Right cardiac atrium (tissue), 5 donors: ENCODE measurements at regions not wholly inside any gene's neighbourhood (a gene's known extent, or its start where the extent isn't known, plus 50 kb on each side); places are given as distances from the start of the nearest gene placed in this dataset.
"Not testable (repeated sequence)": the region's sequence is repeated elsewhere in the genome, so short reads cannot be mapped to it uniquely, and the experiment has no call there.

ENCODE experiments used
- ATAC-seq, 2 donors: fragments of 200-7000 bp; cut with Tn5 transposase; one replicate each; pipeline versions ENCODE4 v1.8.0 to v1.9.1; 2020; ENCODE audit warnings: moderate library complexity in 2 of 2, mild to moderate bottlenecking in 1 of 2
- DNase-seq, 3 donors: peaks; one replicate each; pipeline ENCODE4 v3.0.0-alpha.2; 2020
- H3K27ac ChIP-seq: one replicate; pipeline ENCODE4 v1.5.1; 2013; ENCODE audit warnings: mild to moderate bottlenecking, low read length, control low read depth, moderate library complexity
- H3K27me3 ChIP-seq: one replicate; pipeline ENCODE4 v1.6.1; 2013; ENCODE audit not compliant: control insufficient read depth, insufficient read depth
- H3K4me1 ChIP-seq: one replicate; pipeline ENCODE4 v1.6.1; 2013; ENCODE audit warnings: low read length; ENCODE audit not compliant: control insufficient read depth, insufficient read depth
- H3K4me3 ChIP-seq: one replicate; pipeline ENCODE4 v1.5.1; 2013; ENCODE audit warnings: low read length, control low read depth
- H3K9me3 ChIP-seq: one replicate; pipeline ENCODE4 v1.6.1; 2013; ENCODE audit warnings: low read length; ENCODE audit not compliant: control insufficient read depth
- WGBS: extraction: QIAGEN DNeasy Blood & Tissue Kit; methylation state at CpG from one replicate; pipeline ENCODE4 v1.1.7; 2013; 5-methylcytosine and 5-hydroxymethylcytosine counted together
- intact Hi-C, 4 donors: fragments of 100-400 bp; cut with DNase I; formaldehyde crosslinking; loops; one replicate each; pipeline versions ENCODE4 v1.11.0 to v1.14.0; 2022 to 2023
- donor health status: healthy with polysubstance abuse.
- donor health status: DM: no; HTN: yes; CAD: no.
- donor health status: DM: no; HTN: no; CAD: no.
- donor health status: DM: no; HTN: yes; CAD: no; lungs with severe emphysema.
- donor health status: DM: yes; HTN: yes; CAD: no.

DNA sequence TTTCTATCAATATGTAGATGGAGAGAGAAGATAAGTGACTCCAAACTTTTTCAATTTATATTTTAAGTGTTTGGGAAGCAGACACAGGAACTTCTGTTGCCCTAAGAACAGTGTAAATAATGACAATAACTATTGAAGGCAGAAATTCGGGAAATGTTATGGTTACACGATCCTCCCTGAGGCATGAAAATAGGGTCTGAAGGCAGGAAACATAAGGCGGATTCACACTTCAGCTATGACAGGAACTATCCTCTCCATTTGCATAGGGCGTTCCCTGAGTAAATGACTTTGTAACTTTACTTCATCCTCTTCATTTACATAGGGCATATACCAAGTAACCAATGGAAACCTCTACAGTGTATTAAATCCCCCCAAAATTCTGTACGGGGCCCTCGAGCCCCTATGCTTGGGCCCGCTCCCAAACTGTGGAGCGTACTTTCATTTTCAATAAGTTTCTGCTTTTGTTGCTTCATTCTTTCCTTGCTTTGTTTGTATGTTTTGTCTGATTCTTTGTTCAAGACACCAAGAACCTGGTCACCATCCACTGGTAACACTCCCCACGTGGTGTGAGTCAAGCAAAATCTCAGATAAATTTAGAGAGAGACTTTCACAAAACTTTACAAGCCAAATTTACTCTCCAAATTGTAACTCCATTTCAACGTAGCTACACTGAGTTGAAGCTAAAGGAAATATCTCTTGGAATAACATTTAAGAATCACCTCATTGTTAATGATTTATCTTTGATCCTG is 2504.3 kb downstream of the ARAP2 start:
- intact Hi-C loops, result no loop called here
- Histone ChIP-seq H3K27ac (no peak overlapping the region), H3K4me3 (no peak overlapping the region), H3K9me3 (no peaks in the 10 kb centered on the region), H3K4me1 (no peaks in the 10 kb centered on the region), H3K27me3 (no peaks in the 10 kb centered on the region)
- no peak for ATAC-seq
- no peak for DNase-seq
- 78% methylated on average over 10 of the region's 10 CpGs for WGBS

- 56% methylated on average over 5 of the region's 5 CpGs for WGBS
- intact Hi-C loops, ATAC-seq, H3K9me3 ChIP-seq, DNase-seq, H3K4me1 ChIP-seq, H3K4me3 ChIP-seq, H3K27me3 ChIP-seq, H3K27ac ChIP-seq: not testable (repeated sequence)
Observed at GRCh38 chr4:33740871-33741270, 2503.4 kb downstream of the ARAP2 start.

- no peak for DNase-seq
- Histone ChIP-seq H3K4me3 (no peak overlapping the region), H3K4me1 (no peaks in the 10 kb centered on the region), H3K27ac (no peak overlapping the region), H3K27me3 (no peaks in the 10 kb centered on the region), H3K9me3 (no peaks in the 10 kb centered on the region)
- intact Hi-C loops, result no loop called here
- WGBS, result 78% methylated on average over 2 of the region's 2 CpGs
- ATAC-seq, result no peak
Observed at GRCh38 chr4:33746979-33747378, 2497.3 kb downstream of the ARAP2 start.

DNA sequence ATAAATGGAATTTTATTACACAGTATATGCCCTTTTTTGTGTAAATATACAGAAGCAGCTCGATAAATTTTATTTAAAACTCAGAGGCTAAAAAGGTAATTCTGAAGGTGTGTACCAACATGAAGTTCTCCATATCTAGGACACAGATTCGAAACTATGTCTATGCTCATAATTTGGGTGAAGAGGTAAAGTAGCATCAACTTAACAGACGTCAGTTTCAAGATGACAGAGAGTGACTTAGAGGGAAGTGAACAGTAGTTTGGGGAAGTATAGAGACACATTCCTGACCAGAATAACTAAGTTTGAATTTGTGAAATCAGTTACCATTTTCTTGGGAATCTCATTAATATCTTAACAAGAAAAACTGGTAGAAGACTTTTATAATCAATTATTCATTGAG is 2493.3 kb downstream of the ARAP2 start:
- Histone ChIP-seq H3K4me3 (no peak overlapping the region), H3K27ac (no peak overlapping the region), H3K9me3 (no peaks in the 10 kb centered on the region), H3K27me3 (no peaks in the 10 kb centered on the region), H3K4me1 (no peaks in the 10 kb centered on the region)
- DNase-seq (no peak), ATAC-seq (no peak)
- 81% methylated on average over 3 of the region's 3 CpGs for WGBS
- intact Hi-C loops, result no loop called here

DNA sequence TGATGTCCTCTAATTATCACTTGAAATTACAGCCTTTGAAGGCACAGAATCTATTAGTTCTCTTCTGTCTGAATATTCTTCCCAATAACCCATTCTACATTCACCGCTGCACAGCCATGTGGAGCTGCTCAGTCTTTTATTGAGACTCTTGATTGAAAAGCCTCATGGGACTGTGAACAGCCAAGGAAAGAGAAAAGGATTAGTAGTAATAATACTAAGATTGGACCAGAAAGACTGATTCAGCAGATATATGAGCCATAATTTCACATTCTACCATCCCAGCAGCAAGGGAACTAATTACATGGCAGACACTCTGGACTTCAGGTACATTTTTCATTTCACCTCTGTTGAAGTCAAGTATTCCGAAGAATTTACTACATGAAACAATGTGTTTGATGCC is 2471.7 kb downstream of the ARAP2 start:
- intact Hi-C loops, result no loop called here

GRCh38 chr4:33780952-33781791 is 2463.1 kb downstream of the ARAP2 start:
- 61% methylated on average over 6 of the region's 6 CpGs for WGBS
- Histone ChIP-seq H3K9me3 (no peaks in the 10 kb centered on the region), H3K27me3 (no peaks in the 10 kb centered on the region), H3K4me1 (no peaks in the 10 kb centered on the region), H3K27ac (no peak overlapping the region), H3K4me3 (no peak overlapping the region)
- ATAC-seq, result no peak
- no peak for DNase-seq
- intact Hi-C loops, result no loop called here

More for the DNA sequence above, 2471.7 kb downstream of the ARAP2 start:
- DNase-seq (no peak), ATAC-seq (no peak)
- H3K27ac ChIP-seq, result no peak overlapping the region
- WGBS, result 70% methylated on average over 2 of the region's 2 CpGs
- H3K4me3 ChIP-seq, result no peak overlapping the region
- no peaks in the 10 kb centered on the region for H3K27me3 ChIP-seq
- H3K4me1 ChIP-seq, result no peaks in the 10 kb centered on the region
- no peaks in the 10 kb centered on the region for H3K9me3 ChIP-seq

GRCh38 chr4:33785843-33786242 is 2458.5 kb downstream of the ARAP2 start:
- WGBS, result 83% methylated on average over 2 of the region's 2 CpGs
- no peaks in the 10 kb centered on the region for H3K4me1 ChIP-seq
- no peak for DNase-seq
- H3K4me3 ChIP-seq, result no peak overlapping the region
- intact Hi-C loops, result no loop called here
- no peaks in the 10 kb centered on the region for H3K27me3 ChIP-seq
- no peaks in the 10 kb centered on the region for H3K9me3 ChIP-seq
- no peak for ATAC-seq
- H3K27ac ChIP-seq, result no peak overlapping the region

GRCh38 chr4:33802578-33802977 is 2441.7 kb downstream of the ARAP2 start:
- Histone ChIP-seq H3K4me3 (no peak overlapping the region), H3K9me3 (no peaks in the 10 kb centered on the region), H3K4me1 (no peaks in the 10 kb centered on the region), H3K27me3 (no peaks in the 10 kb centered on the region), H3K27ac (no peak overlapping the region)
- no peak for ATAC-seq
- WGBS, result 24% methylated on average over 2 of the region's 2 CpGs
- no peak for DNase-seq
- intact Hi-C loops, result no loop called here

DNA sequence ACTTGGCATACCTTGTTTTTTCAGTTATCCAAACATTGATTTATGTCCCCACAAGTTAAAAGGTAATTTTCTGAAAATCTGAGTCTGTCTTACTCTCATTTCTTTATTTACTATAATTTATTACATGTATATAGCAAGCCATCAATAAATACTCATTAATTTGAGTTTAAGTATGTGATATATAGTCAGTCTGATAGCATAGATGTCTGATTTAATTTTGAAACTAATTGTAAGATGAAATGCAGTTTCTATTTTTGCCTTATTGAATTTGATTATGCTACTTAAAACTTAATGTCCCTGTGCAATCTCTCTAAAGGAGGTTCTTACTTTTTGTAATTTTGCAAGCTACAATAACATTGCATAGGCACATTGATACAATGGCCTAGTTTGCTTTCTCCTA is 2418.6 kb downstream of the ARAP2 start:
- intact Hi-C loops, result no loop called here
- no peak for ATAC-seq

GRCh38 chr4:33829356-33829755 is 2415.0 kb downstream of the ARAP2 start:
- intact Hi-C loops, H3K27me3 ChIP-seq, H3K4me1 ChIP-seq, H3K4me3 ChIP-seq, ATAC-seq, H3K27ac ChIP-seq, H3K9me3 ChIP-seq, DNase-seq: not testable (repeated sequence)
- 76% methylated on average over 1 of the region's 1 CpG for WGBS

More for the DNA sequence above, 2418.6 kb downstream of the ARAP2 start:
- Histone ChIP-seq H3K4me1 (no peaks in the 10 kb centered on the region), H3K9me3 (no peaks in the 10 kb centered on the region), H3K27me3 (no peaks in the 10 kb centered on the region), H3K27ac (no peak overlapping the region), H3K4me3 (no peak overlapping the region)
- DNase-seq, result no peak

DNA sequence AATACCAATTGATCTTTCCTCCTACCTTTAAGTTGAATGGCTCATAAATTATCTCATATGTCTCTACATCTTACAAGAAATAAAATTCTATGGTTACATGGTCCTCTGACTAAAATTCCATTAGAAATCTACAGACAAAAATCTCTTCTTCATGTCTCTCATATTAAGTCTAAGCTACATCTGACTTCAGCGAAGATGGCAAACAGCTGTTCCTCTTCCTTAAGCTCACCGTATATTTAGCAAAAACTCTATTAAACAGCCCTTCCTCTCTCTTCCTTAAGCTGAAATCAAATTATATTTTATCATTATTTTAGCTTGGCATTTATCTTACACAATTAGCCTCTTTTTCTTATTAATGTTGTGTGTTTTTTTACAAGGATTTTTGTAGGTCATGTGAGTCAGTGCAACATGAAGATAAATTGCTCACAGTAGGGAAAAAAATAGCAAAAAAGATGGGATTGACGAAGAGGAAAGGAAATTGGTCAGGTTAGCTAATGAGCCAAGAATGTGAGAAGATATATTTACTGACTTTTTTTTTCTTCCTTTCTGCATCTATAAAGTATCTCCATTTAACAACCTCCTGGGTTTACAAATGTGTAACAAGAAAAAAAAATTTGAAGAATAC is 2412.8 kb downstream of the ARAP2 start:
- WGBS, result 47% methylated on average over 3 of the region's 3 CpGs
- no peak overlapping the region for H3K4me3 ChIP-seq
- H3K27me3 ChIP-seq, result no peaks in the 10 kb centered on the region
- H3K9me3 ChIP-seq, result no peaks in the 10 kb centered on the region
- no peaks in the 10 kb centered on the region for H3K4me1 ChIP-seq
- H3K27ac ChIP-seq, result no peak overlapping the region
- intact Hi-C loops, result no loop called here
- ATAC-seq (no peak), DNase-seq (no peak)
